EH (cell line): ENCODE measurements at regions not wholly inside any gene's neighbourhood (a gene's known extent, or its start where the extent isn't known, plus 50 kb on each side); places are given as distances from the start of the nearest gene placed in this dataset.

Source experiments
- DNase-seq: peaks from one replicate; pipeline ENCODE4 v3.0.0-alpha.2; 2015; ENCODE audit warnings: low read depth

DNA sequence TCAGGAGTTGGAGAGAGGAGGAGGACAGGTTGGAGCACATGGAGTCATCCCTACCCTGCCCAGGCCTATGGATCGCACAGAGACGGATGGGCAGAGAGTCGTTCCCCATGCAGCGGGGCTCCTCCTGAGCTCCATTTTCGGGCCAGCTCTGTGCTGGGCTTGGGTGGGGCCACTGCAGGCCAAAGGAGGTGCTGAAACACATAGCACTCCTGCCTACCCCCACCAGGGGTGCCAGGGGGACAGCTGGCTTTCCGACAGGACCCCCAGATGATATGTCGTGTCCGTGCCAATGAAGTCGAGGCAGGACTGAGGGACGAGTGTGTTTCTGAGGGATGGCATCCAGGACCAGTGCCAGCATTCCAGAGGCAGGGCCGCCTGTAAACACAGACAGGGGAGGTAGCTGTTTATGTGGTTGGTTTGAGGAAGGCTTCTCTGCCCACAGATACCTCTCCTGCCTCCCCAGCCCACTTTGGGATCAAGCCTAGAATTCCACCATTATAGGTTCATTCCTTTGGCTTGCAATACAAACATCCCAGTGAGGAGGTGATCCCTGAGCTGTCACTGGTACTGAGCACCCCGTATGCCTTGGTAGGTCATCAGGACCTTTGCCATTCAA, 116.6 kb downstream of the GLI2 start:
- DNase-seq: peak; percentile 22

DNA sequence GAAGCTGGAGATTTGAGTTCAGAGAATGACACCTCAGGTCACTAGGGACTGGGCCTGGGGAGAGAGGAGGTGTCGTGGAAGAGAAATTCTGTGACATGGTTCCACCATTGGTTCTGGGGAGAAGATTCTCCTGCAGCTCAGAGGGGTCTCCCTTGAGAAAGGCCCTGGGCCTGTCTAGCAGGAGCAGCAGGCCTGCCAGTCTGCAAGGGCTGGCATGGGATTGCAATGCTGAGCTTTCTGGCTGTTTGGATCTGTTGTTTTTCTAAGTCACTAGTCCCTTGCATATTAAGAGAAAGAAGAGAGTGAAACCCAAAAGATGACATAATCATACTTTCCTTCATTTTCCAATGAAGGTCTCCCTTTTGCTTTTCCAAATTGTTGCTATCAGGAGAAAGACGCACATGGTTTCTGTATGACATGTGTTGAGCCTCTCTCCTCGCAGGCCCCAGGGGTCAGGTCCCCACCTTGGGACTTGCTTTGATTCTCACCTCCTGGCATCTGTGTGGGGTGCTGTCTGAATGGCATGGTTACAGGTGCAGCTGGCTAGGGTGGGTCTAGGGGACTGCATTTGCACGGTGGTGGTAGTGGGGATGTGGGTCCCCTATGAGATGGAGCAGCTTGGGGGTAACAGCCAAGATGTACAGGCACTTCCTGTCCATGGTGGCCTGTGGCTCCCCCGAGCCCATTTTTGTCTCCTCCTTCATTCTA, 117.8 kb downstream of the GLI2 start:
- DNase-seq: no peak

DNA sequence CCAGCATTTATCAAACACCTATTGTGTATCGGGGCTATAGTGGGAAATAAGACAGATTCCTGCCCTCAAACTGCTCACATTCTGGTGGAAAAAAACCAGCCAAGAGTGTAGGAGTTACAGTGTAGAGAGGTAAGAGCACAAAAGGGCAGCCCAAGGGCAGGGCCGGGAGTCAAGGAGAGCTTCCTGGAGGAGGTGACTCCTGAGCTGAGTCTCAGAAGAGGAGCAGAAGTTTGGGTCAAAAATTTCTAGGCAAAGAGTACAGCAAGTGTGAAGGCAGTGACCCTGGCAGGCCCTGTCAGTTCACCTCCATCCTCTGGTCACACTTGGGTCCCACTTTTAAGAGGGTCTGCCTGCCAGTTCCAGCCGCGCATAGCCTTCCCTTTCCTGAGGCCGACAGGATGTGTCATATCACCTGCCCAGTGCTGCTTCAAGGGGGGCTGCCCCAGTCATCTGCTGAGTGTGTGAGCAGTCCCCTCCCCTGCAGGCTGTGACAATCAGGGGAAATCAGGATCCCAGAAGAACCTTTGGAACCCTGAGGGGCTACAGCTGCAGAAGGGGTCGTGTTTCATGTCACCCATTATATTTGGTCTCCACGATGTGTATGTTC, 118.4 kb downstream of the GLI2 start:
- DNase-seq: no peak

DNA sequence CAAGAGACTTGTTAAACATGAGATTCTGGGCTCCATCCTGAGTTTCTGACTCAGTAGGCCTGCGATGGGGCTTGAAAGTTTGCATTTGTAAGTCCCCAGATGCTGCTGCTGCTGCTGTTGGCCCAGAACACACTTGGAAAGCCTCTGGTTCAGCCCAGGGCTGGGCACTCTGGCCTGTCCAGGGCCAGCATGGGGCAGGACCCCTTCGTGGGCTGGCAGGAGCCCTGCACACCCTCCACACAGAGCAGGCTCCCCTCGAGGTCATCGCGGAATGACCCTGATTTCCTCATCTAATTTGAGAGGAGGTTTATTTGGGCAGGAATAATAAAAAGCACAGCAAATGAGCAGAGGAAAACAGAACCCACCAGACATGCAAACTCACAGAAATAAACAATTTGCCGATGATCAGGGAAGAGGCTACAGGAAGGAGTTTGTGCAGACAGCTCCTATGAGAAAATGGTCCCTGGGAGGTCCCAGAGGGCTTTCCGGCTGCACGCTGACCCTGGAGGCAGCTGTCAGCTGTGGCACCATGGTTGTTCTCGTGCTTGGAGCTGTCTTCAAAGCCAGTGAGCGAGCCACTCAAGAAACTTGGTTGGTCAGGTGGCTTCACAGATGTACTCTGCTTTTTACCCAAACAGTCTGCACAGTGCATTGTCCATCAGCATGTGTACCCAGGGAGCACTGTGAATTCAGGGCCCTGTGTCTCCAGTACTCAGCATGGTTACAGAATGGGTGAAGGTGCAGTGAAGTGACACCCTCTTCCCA, 119.3 kb downstream of the GLI2 start:
- no peak for DNase-seq

DNA sequence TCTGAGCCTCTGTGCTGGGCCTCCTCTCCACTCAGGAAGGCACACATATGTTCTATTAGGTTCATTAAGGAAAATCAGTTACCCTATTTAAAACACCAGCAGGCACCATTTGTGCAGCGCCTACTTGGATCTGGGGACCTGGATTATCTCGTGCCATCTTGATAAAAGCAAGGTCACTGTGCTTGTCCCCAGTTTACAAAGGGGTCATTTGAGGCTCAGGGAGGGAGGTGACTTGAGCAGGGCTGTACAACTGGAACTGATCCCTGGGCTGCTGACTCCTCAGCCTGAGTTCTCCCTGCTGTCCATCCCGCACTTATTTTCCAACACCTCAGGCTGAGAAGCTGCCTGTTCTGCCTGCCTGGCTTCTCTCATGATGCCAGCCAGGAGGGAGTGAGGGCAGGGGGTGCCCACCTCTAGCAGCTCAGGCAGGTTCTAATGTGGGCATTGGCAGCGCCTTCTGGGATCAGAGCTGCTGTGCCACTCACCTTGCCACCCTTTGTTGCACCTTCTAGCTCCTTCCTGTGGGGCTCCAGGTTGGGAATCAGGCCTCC, 120.3 kb downstream of the GLI2 start:
- DNase-seq: no peak

DNA sequence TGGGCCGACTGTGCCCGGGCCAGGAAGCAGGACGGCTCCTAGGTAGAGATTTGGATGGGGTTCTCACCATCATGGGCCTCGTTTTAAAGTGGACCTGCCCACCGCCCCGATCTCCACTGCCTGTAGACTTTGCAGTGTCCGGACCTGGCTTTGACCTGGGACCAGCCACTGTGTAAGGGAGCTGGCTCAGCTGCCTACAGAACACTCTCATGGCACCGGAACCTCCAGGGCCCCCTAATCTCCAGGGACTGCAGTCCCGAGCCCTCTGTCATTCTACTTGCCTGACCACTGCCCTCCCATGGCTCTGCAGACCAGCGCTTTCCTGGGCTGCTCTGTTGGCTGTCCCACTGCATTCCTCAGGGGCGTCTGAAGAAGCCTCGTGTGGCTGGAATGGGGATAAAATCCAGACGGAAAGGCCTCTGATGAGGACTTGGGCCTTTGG, 120.8 kb downstream of the GLI2 start:
- peak; percentile 81 for DNase-seq

DNA sequence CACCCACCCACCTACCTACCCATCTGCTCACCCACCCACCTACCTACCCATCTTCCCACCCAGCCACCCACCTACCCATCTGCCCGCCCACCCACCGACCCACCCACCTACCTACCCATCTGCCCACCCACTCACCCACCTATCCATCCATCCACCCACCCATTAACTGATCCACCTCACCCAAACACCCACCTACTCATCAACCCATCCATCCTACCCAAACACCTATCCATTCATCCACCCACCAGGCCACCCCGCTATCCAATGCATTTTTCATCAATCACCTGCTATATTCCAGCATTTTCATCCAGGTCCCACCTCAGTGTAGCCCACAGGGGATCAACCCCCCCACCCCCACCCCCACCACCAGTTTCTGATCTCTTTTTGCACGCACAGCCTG, 121.8 kb downstream of the GLI2 start:
- no peak for DNase-seq

DNA sequence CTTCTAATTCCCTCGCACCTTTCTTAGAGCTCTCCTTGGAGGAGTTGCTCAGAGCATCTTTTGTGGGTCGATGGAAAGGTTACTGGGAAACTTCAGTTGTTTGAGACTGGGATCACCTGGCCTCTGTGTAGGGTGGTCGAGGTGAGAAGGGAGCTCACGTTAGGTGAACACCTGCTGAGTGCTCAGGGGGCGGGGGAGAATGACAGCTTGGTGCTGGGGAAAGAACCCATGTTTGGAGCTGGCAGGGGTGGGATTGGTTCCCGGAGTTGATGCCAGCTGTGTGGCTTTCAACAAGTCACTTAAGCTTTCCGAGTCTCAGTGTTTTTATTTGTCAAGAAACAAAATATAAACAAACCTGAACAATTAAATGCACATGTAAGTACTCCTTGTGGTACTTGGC, 122.3 kb downstream of the GLI2 start:
- no peak for DNase-seq

DNA sequence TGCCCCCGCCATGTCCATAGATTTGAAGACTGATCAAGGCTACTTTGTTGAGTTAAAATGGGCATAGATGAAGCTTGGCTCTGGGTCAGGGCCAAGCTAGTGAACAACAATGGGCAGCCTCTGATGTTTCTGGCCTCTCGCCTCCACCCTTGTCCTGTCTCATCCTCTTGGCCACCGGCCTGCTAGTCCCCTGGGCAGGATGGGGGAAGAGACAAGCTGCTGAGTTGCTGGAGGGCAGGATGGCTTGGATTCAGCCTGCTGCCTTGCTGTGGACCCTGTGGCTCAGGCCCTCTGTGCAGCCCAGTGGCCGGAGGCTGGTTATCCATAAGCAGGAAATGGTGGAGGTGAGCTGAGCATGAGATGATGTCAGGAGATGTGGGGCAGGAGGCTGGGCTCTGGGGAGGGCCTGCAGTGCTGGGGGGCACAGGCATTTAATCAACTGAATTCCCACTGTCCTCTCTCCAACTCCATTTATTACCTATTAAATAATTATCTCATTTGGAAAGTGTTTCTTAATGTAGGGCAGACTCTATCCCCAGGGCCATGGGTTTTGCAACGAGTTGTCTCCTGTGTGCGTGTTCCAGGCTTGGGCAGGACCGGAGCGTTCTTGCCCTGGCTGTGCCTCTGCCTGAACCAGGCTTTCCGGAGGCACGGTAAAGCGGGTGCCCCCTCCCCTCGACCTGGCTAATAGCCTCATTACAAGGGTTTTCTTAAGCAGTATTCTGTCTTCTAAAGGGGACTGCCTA, 122.9 kb downstream of the GLI2 start:
- peak; percentile 56 for DNase-seq

DNA sequence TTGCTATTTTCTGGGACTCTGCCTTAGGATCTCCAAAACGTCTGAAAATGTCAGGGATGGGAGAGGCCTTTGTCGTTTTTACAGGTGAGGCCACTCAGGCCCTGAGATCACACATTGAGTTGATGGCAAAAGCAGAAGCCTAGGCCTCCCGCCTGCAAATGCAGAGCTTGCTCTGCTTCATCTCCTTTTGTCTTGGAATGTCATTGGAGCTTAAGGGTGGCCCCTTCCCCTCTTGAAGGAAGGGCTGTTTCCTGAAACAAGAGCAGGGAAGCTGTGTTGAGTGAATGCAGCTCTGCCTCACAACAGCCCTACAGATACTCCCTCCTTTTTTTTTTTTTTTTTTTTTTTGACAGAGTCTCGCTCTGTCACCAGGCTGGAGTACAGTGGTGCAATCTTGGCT, 123.5 kb downstream of the GLI2 start:
- DNase-seq: no peak

DNA sequence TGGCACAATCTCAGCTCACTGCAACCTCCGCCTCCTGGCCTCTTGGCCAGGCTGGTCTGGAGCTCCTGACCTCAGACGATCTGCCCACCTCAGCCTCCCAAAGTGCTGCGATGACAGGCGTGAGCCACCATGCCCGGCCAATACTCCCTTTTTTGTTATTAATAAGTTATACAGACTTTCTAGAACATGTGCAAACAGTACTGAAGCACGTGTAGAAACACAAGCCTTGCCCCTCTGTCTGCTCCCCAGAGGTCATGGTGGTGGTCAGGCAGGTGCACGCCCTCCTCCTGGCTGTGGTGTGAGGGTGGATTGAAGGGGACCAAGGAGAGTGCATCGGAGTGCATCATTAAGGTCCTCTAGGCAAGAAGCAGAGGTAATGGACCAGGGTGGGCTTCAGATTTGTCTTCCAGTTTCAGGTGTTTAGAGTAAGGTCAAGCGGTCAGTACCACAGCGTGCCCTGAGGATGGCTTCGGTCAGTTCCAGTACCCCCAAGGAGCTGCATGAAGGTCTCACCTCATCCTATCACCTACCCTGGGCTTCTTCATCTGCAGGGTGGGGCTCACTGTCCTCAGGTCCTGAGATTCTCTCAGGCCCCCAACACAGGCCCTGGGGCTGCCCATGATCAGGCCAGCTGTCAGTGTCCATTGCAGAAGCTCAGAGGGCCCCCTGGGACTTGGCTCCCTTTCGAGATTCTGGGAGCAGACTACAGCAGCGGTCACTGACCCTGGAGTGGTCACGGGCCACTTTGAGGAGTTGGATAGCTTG, 124.3 kb downstream of the GLI2 start:
- DNase-seq: no peak

DNA sequence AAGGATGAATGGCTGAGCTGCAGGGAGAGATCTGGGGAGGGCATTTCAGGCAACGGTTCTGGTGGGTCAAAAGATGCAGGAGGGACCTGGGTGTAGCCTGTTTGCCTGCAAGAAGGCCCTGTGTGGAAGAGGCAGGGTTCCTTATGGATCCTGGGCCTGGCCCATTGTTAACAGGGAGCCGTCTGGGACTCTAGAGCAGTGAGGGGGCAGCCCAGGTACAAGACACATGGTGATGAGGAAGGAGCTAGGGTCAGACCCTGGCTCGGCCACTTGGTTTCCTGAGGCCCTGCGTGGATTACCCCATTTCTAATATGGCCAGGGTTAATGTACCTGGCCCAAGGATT, 124.9 kb downstream of the GLI2 start:
- no peak for DNase-seq

DNA sequence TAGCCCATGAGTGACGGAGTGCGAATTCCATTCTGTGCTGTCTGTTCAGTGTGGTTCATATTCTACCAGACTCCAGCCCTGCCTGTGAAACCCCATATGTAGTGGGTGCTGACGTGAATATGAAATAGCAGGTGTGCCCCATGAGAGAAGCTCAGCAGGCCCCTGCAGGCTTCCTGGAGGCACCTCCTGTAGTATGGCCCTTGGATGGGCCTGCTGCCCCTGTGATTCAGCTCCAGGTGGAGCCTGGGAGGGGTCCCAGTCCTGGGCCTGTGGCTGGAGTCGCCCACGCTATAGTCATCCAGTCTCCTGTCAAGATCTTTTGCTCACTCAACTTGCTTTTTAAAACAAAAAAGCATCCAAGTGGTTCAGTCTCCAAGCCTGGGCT, 125.5 kb downstream of the GLI2 start:
- DNase-seq: no peak

DNA sequence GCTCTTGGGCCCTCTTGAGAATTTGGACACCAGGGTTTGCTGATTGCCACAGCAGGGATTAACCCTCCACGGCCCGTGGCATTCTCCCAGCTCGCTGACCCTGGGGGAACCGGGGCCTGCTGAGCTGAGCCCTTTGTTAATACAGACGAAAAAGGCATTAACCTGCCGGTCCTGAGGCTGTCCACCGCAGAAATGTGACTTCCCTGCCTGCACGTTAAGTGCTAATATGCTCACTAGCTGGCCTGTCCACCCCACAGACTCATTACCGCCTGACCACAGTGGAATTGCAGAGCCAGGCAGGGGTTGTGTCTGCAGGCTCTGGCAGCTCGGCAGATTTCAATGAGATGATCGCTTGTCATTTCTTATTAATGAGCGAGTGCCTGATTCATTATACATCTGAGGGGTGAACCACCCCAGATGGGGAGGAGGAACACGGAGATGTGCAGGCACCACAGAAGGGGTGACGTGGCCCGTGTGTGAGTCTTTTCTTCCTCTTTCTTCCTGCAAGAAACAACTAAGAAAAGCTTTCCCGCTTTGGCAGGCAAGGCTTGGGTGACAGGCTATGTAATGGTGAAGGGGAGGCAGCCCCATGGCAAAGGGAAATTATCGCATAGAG, 126.0 kb downstream of the GLI2 start:
- no peak for DNase-seq

DNA sequence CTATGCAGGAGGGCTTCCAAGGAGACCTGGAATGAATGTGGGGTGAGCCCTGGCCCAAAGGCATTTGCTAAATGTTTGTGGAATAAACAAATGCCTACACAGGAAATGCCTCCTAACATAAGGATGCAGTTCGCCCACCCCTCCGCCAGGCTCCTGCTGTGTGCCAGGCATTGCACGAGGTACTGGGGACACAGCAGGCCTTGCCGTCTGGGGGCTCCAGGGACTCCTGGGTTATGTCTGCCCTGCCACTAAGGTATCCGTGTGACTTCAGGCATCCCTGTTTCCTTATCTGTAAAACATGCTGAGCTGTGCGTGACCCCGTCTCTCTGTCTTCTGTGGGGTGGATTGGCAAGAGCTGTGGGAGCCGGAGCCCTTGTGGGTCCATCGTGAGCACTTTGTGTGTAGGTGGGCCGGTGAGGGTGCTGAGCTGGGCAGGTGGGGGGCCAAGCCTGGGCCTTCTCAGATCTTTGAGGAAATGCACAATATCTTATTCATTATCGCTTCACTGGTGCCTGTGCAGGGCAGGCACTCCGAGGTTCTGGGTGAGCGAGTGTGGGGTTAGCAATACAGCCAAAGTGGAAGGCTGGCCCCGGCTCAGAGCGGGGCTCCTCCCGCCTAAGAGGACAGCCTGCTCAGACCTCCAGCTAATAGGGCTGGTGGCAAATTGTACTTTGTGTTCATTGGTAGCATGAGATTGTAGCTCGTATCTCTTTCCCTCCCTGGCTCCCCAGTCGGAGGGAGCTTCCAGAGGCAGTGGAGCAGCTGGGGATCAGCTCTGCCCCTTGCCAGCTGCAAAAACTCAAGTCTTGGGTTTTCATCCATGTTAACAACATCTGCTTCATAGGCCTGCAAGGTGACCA, 126.8 kb downstream of the GLI2 start:
- peak; percentile 23 for DNase-seq

DNA sequence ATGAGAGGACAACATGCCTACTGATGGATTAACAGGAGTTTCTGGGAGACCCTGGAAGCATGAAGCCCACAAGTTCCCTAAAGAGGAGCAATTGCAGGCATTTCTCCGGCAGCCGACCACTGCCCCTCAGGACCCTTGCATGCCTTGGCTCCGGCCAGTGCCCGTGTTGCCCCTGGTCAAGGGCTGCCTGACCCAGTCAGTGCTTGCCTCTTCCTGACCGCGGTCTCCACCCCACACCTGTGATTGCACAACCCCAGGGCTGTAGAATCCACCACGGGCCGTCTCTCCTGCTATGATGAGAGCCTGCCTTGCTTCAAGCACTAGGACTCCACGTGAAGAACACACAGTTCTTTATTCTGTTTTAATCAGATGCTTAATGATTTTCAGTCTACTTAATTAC, 127.5 kb downstream of the GLI2 start:
- DNase-seq: no peak

DNA sequence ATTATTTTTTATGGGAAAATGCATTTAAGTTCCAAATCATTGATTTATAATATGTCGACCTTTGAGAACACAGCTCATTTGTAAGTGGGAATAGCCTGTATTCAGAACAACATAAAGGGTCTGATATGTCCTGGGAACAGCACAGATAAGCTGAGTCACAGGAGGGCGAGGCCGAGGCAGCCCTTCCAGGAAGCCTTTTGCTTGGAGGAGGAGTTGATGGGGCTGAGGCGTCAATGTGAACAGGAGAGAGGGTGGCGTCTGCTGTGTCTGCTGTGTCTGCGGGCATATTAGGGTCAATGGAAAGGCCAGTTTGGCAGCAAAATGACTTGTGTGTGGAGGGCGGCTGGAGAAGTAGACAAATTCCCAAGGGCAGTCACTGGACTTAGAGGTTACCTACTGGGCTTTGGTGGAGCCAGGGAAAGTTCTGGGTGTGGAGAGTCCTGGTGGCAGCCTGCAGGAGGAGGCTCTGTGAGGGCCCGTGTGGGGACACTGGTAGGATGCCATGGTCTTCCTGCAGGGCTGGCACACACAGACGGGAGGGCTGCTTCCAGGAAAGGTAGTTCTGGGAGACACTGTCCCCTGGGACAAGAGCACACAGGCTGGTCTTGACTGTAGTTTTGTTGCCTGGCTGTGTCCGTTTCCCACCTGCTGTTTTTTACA, 128.1 kb downstream of the GLI2 start:
- peak; percentile 82 for DNase-seq

DNA sequence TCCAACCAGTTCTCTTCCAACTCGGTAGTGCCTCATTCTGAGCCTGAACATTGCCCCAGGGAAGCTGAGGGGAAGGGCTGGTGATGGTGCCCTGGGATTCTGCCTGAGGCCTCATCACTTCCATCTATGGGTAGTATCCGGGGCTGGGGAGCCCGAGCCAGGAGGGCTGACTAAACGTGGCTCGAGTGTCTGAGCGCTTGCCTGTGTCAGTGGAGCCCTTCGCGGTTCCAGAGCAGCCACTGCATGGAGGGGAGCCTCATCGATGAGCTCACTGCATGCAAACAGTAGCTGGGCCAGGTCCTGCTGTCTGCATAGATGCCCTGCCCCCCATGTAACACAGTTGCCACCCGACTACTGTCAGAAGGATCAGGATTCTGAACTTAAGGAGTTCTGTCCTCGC, 129.3 kb downstream of the GLI2 start:
- DNase-seq: peak; percentile 62

DNA sequence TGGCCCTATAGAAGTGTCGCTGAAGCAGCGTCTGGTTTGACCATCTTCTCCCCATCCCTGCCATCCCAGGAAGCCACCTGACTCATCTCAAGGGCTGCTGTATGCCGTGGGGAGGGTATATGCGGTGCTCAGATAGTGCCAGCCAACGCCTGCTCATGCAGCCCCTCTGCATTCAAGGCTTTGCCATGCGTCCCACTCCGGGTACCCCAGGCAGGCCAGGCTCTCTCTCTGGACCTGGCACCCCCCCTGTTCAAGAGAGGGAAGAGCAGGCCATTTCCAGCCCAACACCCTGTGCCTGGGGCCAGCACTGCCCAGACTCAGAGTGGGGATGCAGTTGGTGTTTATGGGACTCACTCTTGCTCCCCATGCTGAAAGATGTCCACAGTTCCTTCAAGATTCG, 130.0 kb downstream of the GLI2 start:
- DNase-seq: no peak
